SK-N-SH treated with all-trans-retinoic acid at 6 μM for 48 hours (cell line): ENCODE measurements at regions not wholly inside any gene's neighbourhood (a gene's known extent, or its start where the extent isn't known, plus 50 kb on each side); places are given as distances from the start of the nearest gene placed in this dataset.

Source experiments
- ARNTL ChIP-seq: fragments of 450-650 bp; formaldehyde crosslinking; IDR thresholded peaks from 2 replicates; pipeline ENCODE4 v1.5.0; 2020; ENCODE audit warnings: low read depth, mild to moderate bottlenecking, moderate library complexity, borderline replicate concordance
- OSR1 ChIP-seq: fragments of 250-450 bp; sonication (Bioruptor Pico); IDR thresholded peaks from 2 replicates; pipeline ENCODE4 v1.8.0; 2022; ENCODE audit warnings: moderate library complexity, mild to moderate bottlenecking, inconsistent platforms
- PATZ1 ChIP-seq: fragments of 250-450 bp; sonication (Bioruptor Pico); IDR thresholded peaks from 2 replicates; pipeline ENCODE4 v1.8.0; 2020; ENCODE audit warnings: mild to moderate bottlenecking, moderate library complexity, borderline replicate concordance
- ZC3H10 ChIP-seq: fragments of 250-450 bp; sonication (Bioruptor Pico); IDR thresholded peaks from 2 replicates; pipeline ENCODE4 v1.5.1; 2021; ENCODE audit warnings: mild to moderate bottlenecking, moderate library complexity
- ZNF8 ChIP-seq: fragments of 450-650 bp; formaldehyde crosslinking; IDR thresholded peaks from 2 replicates; pipeline ENCODE4 v1.5.0; 2020; ENCODE audit warnings: mild to moderate bottlenecking, moderate library complexity

- TF ChIP-seq OSR1 (CRISPR knock-in tag) (no peak), ZNF8 (CRISPR knock-in tag) (no peak), ZC3H10 (CRISPR knock-in tag) (no peak), ARNTL (CRISPR knock-in tag) (no peak), PATZ1 (CRISPR knock-in tag) (no peak)
Observed at GRCh38 chr17:77602883-77603640, 355.4 kb upstream of the TNRC6C start.
